IMR-90 (cell line): ENCODE measurements at regions not wholly inside any gene's neighbourhood (a gene's known extent, or its start where the extent isn't known, plus 50 kb on each side); places are given as distances from the start of the nearest gene placed in this dataset.

Source experiments
- ATAC-seq: fragments of 200-7000 bp; cut with Tn5 transposase; 2 replicates; pipeline ENCODE4 v1.9.1; 2020; ENCODE audit warnings: low read depth, mild to moderate bottlenecking, moderate library complexity
- BruUV-seq: library from RNA; stranded (reverse); fragments of 400-500 nt; replicated peaks from 2 replicates; lab custom pipeline; 2021; lab: Mats Ljungman, UMichigan
- CTCF ChIA-PET: fragments of 300-600 bp; formaldehyde crosslinking; extraction: SDS; loops from one replicate; lab custom pipeline; 2021; ENCODE audit warnings: antibody characterized with exemption; lab: Yijun Ruan, JAX
- POLR2A ChIA-PET: fragments of 300-600 bp; sonication (Branson Sonifier 250); formaldehyde crosslinking; loops from one replicate; lab custom pipeline; 2022; ENCODE audit warnings: antibody characterized with exemption; ENCODE audit not compliant: unreplicated experiment; lab: Charles Lee
- DNase-seq: peaks from one replicate; pipeline ENCODE4 v3.0.0; 2013
- H2AFZ ChIP-seq: replicated peaks from 2 replicates; pipeline ENCODE3; 2013; ENCODE audit warnings: low read length, mild to moderate bottlenecking; ENCODE audit not compliant: poor library complexity
- H2AK5ac ChIP-seq: 2 replicates; pipeline ENCODE4 v1.6.1; 2013; ENCODE audit warnings: low read depth, low read length, inconsistent platforms
- H2AK9ac ChIP-seq: replicated peaks from 2 replicates; pipeline ENCODE3; 2013; ENCODE audit warnings: mild to moderate bottlenecking, low read depth, low read length, moderate library complexity; ENCODE audit not compliant: poor library complexity
- H2BK120ac ChIP-seq: 2 replicates; pipeline ENCODE4 v1.6.1; 2013; ENCODE audit warnings: low read depth, low read length, inconsistent platforms
- H2BK15ac ChIP-seq: 3 replicates; pipeline ENCODE4 v1.6.1; 2013; ENCODE audit warnings: low read depth, low read length, inconsistent platforms
- H2BK20ac ChIP-seq: 2 replicates; pipeline ENCODE4 v1.6.1; 2013; ENCODE audit warnings: low read depth, mild to moderate bottlenecking, inconsistent platforms, low read length, moderate library complexity
- H2BK5ac ChIP-seq: 2 replicates; pipeline ENCODE4 v1.6.1; 2013; ENCODE audit warnings: mild to moderate bottlenecking, low read depth, low read length, inconsistent platforms; ENCODE audit not compliant: poor library complexity, severe bottlenecking
- H3K14ac ChIP-seq: replicated peaks from 2 replicates; pipeline ENCODE4 v1.6.1; 2013; ENCODE audit warnings: low read depth, low read length, inconsistent platforms
- H3K18ac ChIP-seq: 2 replicates; pipeline ENCODE4 v1.6.1; 2013; ENCODE audit warnings: low read depth, low read length, control low read depth
- H3K23ac ChIP-seq: 2 replicates; pipeline ENCODE4 v1.6.1; 2013; ENCODE audit warnings: low read depth, low read length, inconsistent platforms
- H3K27ac ChIP-seq: 2 replicates; pipeline ENCODE4 v1.5.1; 2013; ENCODE audit warnings: mild to moderate bottlenecking, control low read depth, low read length; ENCODE audit not compliant: insufficient read depth
- H3K27me3 ChIP-seq: 2 replicates; pipeline ENCODE4 v1.6.1; 2013; ENCODE audit warnings: low read length; ENCODE audit not compliant: control insufficient read depth, insufficient read depth
- H3K36me3 ChIP-seq: 2 replicates; pipeline ENCODE4 v1.6.1; 2013; ENCODE audit warnings: low read length, mixed read lengths; ENCODE audit not compliant: control insufficient read depth, insufficient read depth
- H3K4ac ChIP-seq: 2 replicates; pipeline ENCODE4 v1.6.1; 2013; ENCODE audit warnings: low read depth, low read length, inconsistent platforms
- H3K4me1 ChIP-seq: 2 replicates; pipeline ENCODE4 v1.6.1; 2013; ENCODE audit warnings: low read length, mixed read lengths; ENCODE audit not compliant: control insufficient read depth, insufficient read depth
- H3K4me2 ChIP-seq: 2 replicates; pipeline ENCODE4 v1.6.1; 2013; ENCODE audit warnings: low read depth, mild to moderate bottlenecking, control low read depth, low read length, moderate library complexity
- H3K4me3 ChIP-seq: 2 replicates; pipeline ENCODE4 v1.5.1; 2013; ENCODE audit warnings: low read depth, mild to moderate bottlenecking, control low read depth, low read length, moderate library complexity; ENCODE audit not compliant: insufficient read depth
- H3K56ac ChIP-seq: 2 replicates; pipeline ENCODE4 v1.6.1; 2013; ENCODE audit warnings: low read length, inconsistent platforms; ENCODE audit not compliant: insufficient read depth; ENCODE audit errors: extremely low read depth
- H3K79me1 ChIP-seq, 2 experiments: 2 replicates each; pipeline ENCODE4 v1.6.1; 2013; ENCODE audit warnings: low read length in 2 of 2, inconsistent platforms in 1 of 2, low read depth in 1 of 2
- H3K9ac ChIP-seq: 2 replicates; pipeline ENCODE4 v1.6.1; 2013; ENCODE audit warnings: low read depth, low read length, control low read depth
- H3K9me1 ChIP-seq: 2 replicates; pipeline ENCODE4 v1.6.1; 2013; ENCODE audit warnings: low read length, inconsistent platforms; ENCODE audit not compliant: insufficient read depth
- H3K9me3 ChIP-seq: 2 replicates; pipeline ENCODE4 v1.6.1; 2013; ENCODE audit warnings: low read length; ENCODE audit not compliant: control insufficient read depth, insufficient read depth
- H4K20me1 ChIP-seq: 2 replicates; pipeline ENCODE4 v1.6.1; 2013; ENCODE audit warnings: low read length, inconsistent platforms; ENCODE audit not compliant: insufficient read depth
- H4K5ac ChIP-seq: 2 replicates; pipeline ENCODE4 v1.6.1; 2013; ENCODE audit warnings: mild to moderate bottlenecking, low read depth, low read length, control low read depth
- H4K8ac ChIP-seq, 2 experiments: 2 replicates each; pipeline ENCODE4 v1.6.1; 2013; ENCODE audit warnings: low read depth in 2 of 2, low read length in 2 of 2, control low read depth in 1 of 2, inconsistent platforms in 1 of 2
- H4K91ac ChIP-seq: 2 replicates; pipeline ENCODE4 v1.6.1; 2013; ENCODE audit warnings: low read depth, low read length, inconsistent platforms; ENCODE audit not compliant: insufficient read depth
- CEBPB ChIP-seq: IDR thresholded peaks from 2 replicates; pipeline ENCODE4 v1.6.1; 2012; ENCODE audit warnings: low read depth, low read length, improper control_type of control experiment
- ELK1 ChIP-seq: fragments of 150-350 bp; IDR thresholded peaks from 2 replicates; pipeline ENCODE4 v1.6.1; 2016; ENCODE audit warnings: low read depth, mild to moderate bottlenecking, low read length, moderate library complexity, borderline replicate concordance
- MAFK ChIP-seq: IDR thresholded peaks from 2 replicates; pipeline ENCODE4 v1.6.1; 2012; ENCODE audit warnings: low read depth, low read length, improper control_type of control experiment
- POLR2A ChIP-seq: IDR thresholded peaks from 2 replicates; pipeline ENCODE4 v1.6.1; 2012; ENCODE audit warnings: mild to moderate bottlenecking, low read depth, low read length
- RCOR1 ChIP-seq: IDR thresholded peaks from 2 replicates; pipeline ENCODE4 v1.6.1; 2012; ENCODE audit warnings: mild to moderate bottlenecking, low read length, improper control_type of control experiment; ENCODE audit not compliant: insufficient replicate concordance
- WGBS, 2 experiments: methylation state at CpG; one replicate each; pipeline versions ENCODE4 v1.1.5 to v1.1.7; 2013; ENCODE audit warnings: missing lambda C conversion rate in 2 of 2; ENCODE audit not compliant: insufficient read length in 1 of 2; ENCODE audit errors: extremely low coverage in 2 of 2; 5-methylcytosine and 5-hydroxymethylcytosine counted together
- dilution Hi-C: fragments of 300-500 bp; cut with HindIII; formaldehyde crosslinking; loops from one replicate; pipeline ENCODE4 v1.14.3; 2018; ENCODE audit warnings: low sequenced_read_pairs; ENCODE audit not compliant: unreplicated experiment
- in situ Hi-C: fragments of 300-500 bp; cut with MboI; formaldehyde crosslinking; loops from 3 replicates; pipeline ENCODE4 v1.14.3; 2019; ENCODE audit warnings: low sequenced_read_pairs, inconsistent platforms, mixed read lengths
- intact Hi-C: fragments of 100-400 bp; cut with micrococcal nuclease; formaldehyde crosslinking; loops from 2 replicates; pipeline ENCODE4 v1.10.0; 2022
- TF ChIP-seq, protein P1 (sequence below): fragments of 150-350 bp; IDR thresholded peaks from 2 replicates; pipeline ENCODE4 v1.6.1; 2017; ENCODE audit warnings: mild to moderate bottlenecking, antibody characterized with exemption, low read length, low read depth

GRCh38 chr6:12608016-12608860, 108.3 kb upstream of the PHACTR1 start (continued):
- TF ChIP-seq, protein P1, sequence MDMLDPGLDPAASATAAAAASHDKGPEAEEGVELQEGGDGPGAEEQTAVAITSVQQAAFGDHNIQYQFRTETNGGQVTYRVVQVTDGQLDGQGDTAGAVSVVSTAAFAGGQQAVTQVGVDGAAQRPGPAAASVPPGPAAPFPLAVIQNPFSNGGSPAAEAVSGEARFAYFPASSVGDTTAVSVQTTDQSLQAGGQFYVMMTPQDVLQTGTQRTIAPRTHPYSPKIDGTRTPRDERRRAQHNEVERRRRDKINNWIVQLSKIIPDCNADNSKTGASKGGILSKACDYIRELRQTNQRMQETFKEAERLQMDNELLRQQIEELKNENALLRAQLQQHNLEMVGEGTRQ = no peak
- TF ChIP-seq POLR2A = no peak

DNA sequence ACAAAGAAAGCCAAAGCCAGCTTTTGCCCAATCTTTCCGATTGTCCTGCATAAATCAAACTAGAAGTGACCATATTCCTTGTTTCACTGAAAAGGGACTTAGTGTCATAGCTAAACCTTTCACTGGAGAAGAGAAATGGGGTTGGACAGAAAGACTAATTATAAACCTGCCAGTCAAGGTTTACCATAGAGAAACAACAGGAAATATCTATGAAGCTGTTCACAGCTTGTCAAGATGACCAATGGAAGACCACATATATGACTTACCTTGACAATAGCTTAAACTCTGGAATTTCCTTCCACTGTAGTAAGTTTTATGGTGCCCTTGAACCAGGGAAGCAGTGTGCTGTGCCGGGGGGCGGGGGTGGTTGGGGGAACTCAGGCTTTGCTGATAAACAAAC, 107.7 kb upstream of the PHACTR1 start:
- H3K9ac ChIP-seq = no peak overlapping the region
- H2AK9ac ChIP-seq = no peak overlapping the region
- ATAC-seq (no peak), DNase-seq (no peak)
- H3K4me1 ChIP-seq = peaks cover 7% of the 10 kb centered on the region; the same call in 1 of the 2 replicates
- ChIA-PET CTCF (interaction anchor here (0.9 to 1.0 kb wide), 2 partner anchors 319 to 533 kb away, joined by 3 read pairs; partner anchors contain the start of gene EDN1), POLR2A (no interaction called here)
- intact Hi-C loops (loop anchor here (5.0 kb wide), 1 partner anchor 462 kb away; no protein-coding TSS in a partner anchor), in situ Hi-C loops (loop anchor here (5.0 kb wide), 1 partner anchor 1022 kb away; no protein-coding TSS in a partner anchor), dilution Hi-C loops (no loop called here)
- H3K9me1 ChIP-seq = no peaks in the 10 kb centered on the region
- no TSS peak for BruUV-seq
- H3K36me3 ChIP-seq = no peaks in the 10 kb centered on the region
- no peak overlapping the region for H4K8ac ChIP-seq
- H2BK15ac ChIP-seq = 0 out of 3 replicates have a peak overlapping the region, but pooled peaks have one; percentile 5
- peak overlapping the region; percentile 52; the same call in 1 of the 2 replicates for H2BK120ac ChIP-seq
- H3K27me3 ChIP-seq = peaks cover 4% of the 10 kb centered on the region; the same call in 1 of the 2 replicates
- no peak overlapping the region; the same call in 1 of the 2 replicates for H4K5ac ChIP-seq
- H2AK5ac ChIP-seq = no peak overlapping the region
- no peak overlapping the region for H3K56ac ChIP-seq
- H2BK20ac ChIP-seq = peak overlapping the region; percentile 30; the same call in 1 of the 2 replicates
- peak overlapping the region; percentile 68 for H3K18ac ChIP-seq
- H3K14ac ChIP-seq = 0 out of 2 replicates have a peak overlapping the region, but pooled peaks have one; percentile 36
- no peaks in the 10 kb centered on the region for H3K79me1 ChIP-seq
- peak overlapping the region; percentile 32; the same call in 1 of the 2 replicates for H3K4me2 ChIP-seq
- H3K4ac ChIP-seq = no peak overlapping the region; the same call in 1 of the 2 replicates
- H3K23ac ChIP-seq = no peak overlapping the region; the same call in 1 of the 2 replicates
- no peak overlapping the region for H3K27ac ChIP-seq
- WGBS, 2 experiments = no CpG with 5 or more reads among the region's 3 CpGs
- peak overlapping the region; percentile 75 for H2BK5ac ChIP-seq
- no peaks in the 10 kb centered on the region for H3K9me3 ChIP-seq
- no peak overlapping the region for H4K91ac ChIP-seq
- no peaks in the 10 kb centered on the region for H4K20me1 ChIP-seq
- H3K4me3 ChIP-seq = no peak overlapping the region
- no peak for TF ChIP-seq CEBPB
- no peak for TF ChIP-seq ELK1
- TF ChIP-seq RCOR1 = no peak
- TF ChIP-seq MAFK = no peak
- no peak overlapping the region for H2AFZ ChIP-seq
